IPS-18c (cell line): ENCODE measurements at regions not wholly inside any gene's neighbourhood (a gene's known extent, or its start where the extent isn't known, plus 50 kb on each side); places are given as distances from the start of the nearest gene placed in this dataset.
"Not testable (repeated sequence)": the region's sequence is repeated elsewhere in the genome, so short reads cannot be mapped to it uniquely, and the experiment has no call there.

Experiments used
- H3K4me3 ChIP-seq: 2 replicates; pipeline ENCODE4 v1.7.0; 2013; ENCODE audit warnings: low read depth, mild to moderate bottlenecking, low read length, moderate library complexity; ENCODE audit not compliant: insufficient read depth
- H3K9me3 ChIP-seq: one replicate; pipeline ENCODE4 v1.6.1; 2013; ENCODE audit warnings: mild to moderate bottlenecking, low read length, moderate library complexity; ENCODE audit not compliant: control insufficient read depth, insufficient read depth

DNA sequence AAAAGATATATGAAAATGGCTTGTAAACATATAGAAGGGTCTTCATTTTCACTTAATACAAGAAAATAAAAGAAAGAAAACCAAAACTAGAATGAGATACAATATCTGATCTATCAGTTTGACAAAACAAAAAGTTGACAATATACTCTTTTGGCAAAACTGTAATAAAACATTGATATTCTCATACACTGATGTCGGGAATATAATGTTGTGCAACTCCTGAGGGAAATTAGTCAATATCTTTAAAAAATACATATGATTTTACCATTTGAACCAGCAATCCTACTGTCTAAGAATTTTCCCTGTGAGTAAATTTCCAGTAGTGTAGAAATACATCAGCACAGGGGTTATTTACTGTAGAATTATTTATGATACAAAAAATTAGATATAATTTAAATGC, 336.1 kb upstream of the FSIP2 start:
- Histone ChIP-seq H3K9me3 (no peaks in the 10 kb centered on the region), H3K4me3 (no peak overlapping the region)

DNA sequence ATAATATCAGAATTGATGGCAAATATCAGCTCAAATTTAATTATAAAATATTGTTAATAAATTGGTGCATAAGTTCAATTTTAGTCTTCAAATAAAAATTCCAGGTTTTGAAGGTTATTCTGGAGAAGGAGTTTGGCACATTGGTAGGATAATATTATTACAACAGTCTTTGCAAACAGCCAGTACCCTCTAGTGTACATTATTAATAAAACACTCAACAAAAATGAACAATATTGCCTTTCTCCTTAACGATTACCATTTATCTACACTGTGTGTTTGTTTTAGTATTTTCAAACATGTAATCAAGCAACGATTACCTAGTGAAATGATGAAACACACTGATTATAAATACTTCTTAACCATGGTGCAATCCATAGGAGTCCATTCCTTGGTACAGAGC, 334.0 kb upstream of the FSIP2 start:
- H3K9me3 ChIP-seq = no peaks in the 10 kb centered on the region
- H3K4me3 ChIP-seq = no peak overlapping the region

GRCh38 chr2:185417111-185417510, 321.5 kb upstream of the FSIP2 start:
- Histone ChIP-seq H3K4me3 (no peak overlapping the region), H3K9me3 (no peaks in the 10 kb centered on the region)

DNA sequence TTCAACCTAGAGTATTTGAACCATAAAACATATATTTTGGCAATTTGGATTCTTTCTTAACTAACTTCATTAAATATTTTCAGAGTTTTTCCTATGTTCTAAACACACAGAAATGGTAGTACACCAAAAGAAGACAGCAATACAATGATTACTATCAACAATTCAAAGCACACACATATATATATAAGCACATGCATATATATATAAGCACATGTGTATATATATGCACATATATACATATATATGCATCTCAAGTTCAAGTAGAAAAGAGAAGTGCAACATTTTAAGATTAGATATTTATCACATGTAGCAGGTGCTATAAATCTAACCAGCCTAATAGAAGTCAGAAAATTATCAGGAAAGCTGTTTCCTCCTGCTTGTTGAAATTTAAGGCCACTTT, 320.9 kb upstream of the FSIP2 start:
- Histone ChIP-seq H3K9me3 (no peaks in the 10 kb centered on the region), H3K4me3 (no peak overlapping the region)

GRCh38 chr2:185424958-185425629, 313.5 kb upstream of the FSIP2 start:
- not testable (repeated sequence) for H3K9me3 ChIP-seq
- H3K4me3 ChIP-seq = peak overlapping the region; percentile 24; the same call in 1 of the 2 replicates

DNA sequence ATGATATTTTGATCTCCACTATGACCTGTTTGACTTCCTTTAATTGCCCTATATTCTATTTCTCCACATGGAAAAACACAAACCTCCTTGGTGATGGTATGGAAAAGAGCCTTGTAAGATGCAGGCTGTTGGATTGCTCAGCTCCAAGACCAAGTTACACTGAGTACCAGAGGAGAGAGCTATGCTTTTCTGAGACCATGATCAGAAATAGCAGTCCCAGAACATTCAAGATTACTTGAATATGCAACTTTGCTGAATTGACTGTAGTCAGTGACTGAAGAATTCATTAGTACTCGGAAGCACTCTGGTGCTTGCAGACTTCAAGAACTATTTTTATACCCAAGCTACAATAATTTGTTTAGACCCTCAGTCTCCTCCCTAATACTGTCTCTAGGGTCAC, 310.6 kb upstream of the FSIP2 start:
- H3K9me3 ChIP-seq = no peaks in the 10 kb centered on the region
- no peak overlapping the region for H3K4me3 ChIP-seq

GRCh38 chr2:185433824-185434223, 304.8 kb upstream of the FSIP2 start:
- Histone ChIP-seq H3K4me3 (no peak overlapping the region), H3K9me3 (no peaks in the 10 kb centered on the region)

DNA sequence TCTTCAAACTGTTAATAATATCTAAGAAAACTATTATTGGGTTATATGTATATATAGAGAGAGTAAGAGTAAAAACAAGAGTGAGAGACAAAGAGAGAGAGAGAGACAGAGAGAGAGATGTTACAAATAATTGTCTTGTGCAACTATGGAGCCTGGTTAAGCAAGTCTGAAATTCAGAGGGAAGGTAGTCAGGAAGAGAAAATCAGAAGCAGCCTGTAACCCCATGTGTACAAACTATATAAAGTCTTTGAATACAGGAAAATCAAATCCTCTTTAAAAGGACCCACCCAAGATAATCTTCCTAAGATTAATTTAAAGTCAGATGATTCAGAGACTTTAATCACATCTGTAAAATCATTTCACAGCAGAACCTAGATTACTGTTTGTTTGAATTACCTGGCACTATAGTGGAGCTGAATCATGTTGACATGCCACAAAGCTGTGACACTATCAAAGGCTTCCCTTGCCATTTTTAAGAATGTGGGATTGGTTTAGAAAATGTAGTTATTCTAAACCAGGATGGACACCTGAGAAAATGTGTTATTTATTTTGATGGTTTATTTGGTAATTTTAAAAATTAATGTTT, 301.7 kb upstream of the FSIP2 start:
- H3K4me3 ChIP-seq = no peak overlapping the region
- H3K9me3 ChIP-seq = no peaks in the 10 kb centered on the region

- H3K9me3 ChIP-seq = no peaks in the 10 kb centered on the region
- H3K4me3 ChIP-seq = no peak overlapping the region
Observed at GRCh38 chr2:185441486-185442005, 297.1 kb upstream of the FSIP2 start.

DNA sequence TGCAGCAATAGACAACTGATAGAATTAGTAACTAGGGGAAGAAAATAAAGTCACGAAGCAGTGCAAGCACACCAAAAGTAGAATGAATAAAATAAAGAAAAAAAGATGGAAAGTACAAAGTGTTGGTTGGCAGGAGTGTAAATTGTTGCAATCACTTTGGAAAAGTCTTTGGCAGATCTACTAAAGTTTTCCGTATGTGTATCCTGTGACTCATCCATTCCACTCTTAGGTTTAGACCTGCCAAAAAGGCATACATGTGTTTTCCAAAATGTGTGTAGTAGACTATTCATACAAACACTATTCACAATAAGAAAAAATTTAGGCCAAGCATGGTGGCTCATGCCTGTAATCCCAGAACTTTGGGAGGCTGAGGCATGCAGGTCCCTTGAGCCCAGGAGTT, 282.1 kb upstream of the FSIP2 start:
- H3K9me3 ChIP-seq = no peaks in the 10 kb centered on the region
- H3K4me3 ChIP-seq = no peak overlapping the region

DNA sequence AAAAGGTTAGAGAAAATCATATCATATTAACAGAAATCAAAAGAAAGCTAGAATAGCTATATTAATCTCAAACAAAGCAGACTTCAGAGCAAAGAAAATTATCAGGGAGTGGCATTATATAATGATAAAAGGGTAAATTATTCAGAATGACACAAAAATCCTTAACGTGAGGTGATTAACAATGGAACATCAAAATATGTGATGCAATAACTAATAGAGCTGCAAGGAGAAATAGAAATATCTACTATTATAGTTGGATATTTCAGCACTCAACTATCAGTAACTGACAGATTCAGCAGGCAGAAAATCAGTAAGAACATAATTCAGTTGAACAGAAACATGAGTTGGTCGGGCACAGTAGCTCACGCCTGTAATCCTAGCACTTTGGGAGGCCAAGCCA, 275.1 kb upstream of the FSIP2 start:
- no peaks in the 10 kb centered on the region for H3K9me3 ChIP-seq

GRCh38 chr2:185466915-185467314, 271.7 kb upstream of the FSIP2 start:
- no peaks in the 10 kb centered on the region for H3K9me3 ChIP-seq
- no peak overlapping the region for H3K4me3 ChIP-seq

More for the DNA sequence above, 275.1 kb upstream of the FSIP2 start:
- H3K4me3 ChIP-seq = no peak overlapping the region

- Histone ChIP-seq H3K9me3 (peaks cover 4% of the 10 kb centered on the region), H3K4me3 (no peak overlapping the region)
Observed at GRCh38 chr2:185471441-185471840, 267.2 kb upstream of the FSIP2 start.

GRCh38 chr2:185472574-185472973, 266.0 kb upstream of the FSIP2 start:
- H3K4me3 ChIP-seq = no peak overlapping the region
- H3K9me3 ChIP-seq = peaks cover 4% of the 10 kb centered on the region

DNA sequence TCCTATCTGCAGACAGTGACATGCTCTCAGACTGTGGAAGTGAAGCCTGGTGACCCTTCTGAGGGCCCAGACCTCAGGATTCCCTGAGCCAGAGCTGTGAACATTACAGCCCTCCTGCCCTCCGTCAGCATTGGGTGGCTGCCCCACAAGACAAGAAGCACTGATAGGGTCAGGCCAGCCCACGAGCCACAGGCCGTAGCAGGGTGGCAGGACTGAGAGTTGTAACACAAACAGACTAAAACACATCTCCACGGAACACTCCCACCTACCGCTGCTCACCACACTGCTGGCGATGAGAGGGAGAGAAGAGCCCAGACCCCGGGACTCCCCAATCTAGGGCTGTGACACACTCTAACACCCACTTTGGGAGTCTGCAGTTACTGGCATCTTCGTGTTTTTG, 264.8 kb upstream of the FSIP2 start:
- H3K9me3 ChIP-seq = peaks cover 4% of the 10 kb centered on the region
- H3K4me3 ChIP-seq = no peak overlapping the region

- H3K4me3 ChIP-seq = no peak overlapping the region
Observed at GRCh38 chr2:185475914-185476313, 262.7 kb upstream of the FSIP2 start.

DNA sequence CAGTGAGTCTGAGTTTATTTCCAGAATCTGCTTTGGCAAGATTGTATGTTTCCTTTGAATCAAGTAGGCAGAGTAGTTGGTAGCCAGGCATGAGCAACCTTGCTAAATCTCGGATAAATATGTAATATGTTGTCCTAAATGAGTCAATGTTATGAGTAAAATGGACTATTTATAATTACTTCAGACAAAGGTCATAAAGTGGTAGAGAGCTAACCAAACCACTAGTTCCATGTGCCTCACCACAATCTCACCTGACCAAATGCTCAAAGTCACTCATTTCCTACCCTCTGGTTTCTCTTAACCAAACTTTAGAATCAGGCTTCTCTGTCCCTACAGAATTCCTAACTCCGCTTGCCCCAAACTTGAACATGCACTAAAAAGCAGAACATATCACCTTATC, 261.2 kb upstream of the FSIP2 start:
- H3K9me3 ChIP-seq = peaks cover 4% of the 10 kb centered on the region
- no peak overlapping the region for H3K4me3 ChIP-seq

More at GRCh38 chr2:185475914-185476313, 262.7 kb upstream of the FSIP2 start:
- H3K9me3 ChIP-seq = peaks cover 4% of the 10 kb centered on the region

DNA sequence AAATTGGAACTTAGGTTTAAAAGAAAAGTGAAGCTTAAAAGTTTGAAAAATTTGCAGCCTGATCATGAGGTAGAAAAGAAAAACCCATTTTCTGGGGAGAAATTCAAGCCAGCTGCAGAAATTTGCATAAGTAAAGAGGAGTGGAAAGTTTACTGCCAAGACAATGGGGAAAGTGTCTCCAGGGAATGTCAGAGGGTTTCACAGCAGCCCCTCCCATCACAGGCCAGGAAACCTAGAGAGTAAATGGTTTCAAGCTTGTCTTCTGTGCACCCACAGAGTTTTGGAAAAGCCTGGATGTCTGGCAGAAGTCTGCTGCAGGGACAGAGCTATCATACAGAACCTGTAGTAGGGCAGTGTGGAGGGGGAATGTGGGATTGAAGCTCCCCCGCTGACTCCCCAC, 254.0 kb upstream of the FSIP2 start:
- Histone ChIP-seq H3K9me3 (no peaks in the 10 kb centered on the region), H3K4me3 (no peak overlapping the region)

DNA sequence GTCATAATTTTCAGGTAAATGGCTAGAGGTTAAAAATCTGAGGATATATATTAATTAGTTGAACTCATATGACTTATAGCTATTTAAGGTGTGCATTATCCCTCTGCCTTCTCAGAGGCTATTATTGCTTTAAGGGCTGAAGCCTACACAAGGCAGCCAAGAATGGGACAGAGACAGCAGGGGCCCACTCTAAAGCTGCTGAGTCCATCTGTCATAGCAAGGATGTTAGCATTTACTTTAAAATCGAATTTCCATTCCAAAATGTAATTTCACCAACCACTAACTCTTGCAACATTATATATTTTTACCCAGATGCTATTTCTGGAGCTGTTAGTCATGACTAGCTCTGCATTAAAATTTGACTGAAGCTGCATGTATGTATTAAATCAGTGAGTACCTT, 236.3 kb upstream of the FSIP2 start:
- Histone ChIP-seq H3K9me3 (no peaks in the 10 kb centered on the region), H3K4me3 (no peak overlapping the region)
